H9 (cell line): ENCODE measurements at regions not wholly inside any gene's neighbourhood (a gene's known extent, or its start where the extent isn't known, plus 50 kb on each side); places are given as distances from the start of the nearest gene placed in this dataset.

Source experiments
- DNase-seq: peaks from one replicate; pipeline ENCODE4 v3.0.0-alpha.2; 2017
- H2AFZ ChIP-seq: one replicate; pipeline ENCODE4 v1.6.1; 2013; ENCODE audit warnings: mild to moderate bottlenecking, low read length, control low read depth, moderate library complexity
- H2AK5ac ChIP-seq: 2 replicates; pipeline ENCODE4 v1.6.1; 2013; ENCODE audit warnings: low read length, control low read depth, mixed read lengths; ENCODE audit not compliant: insufficient read length
- H2BK120ac ChIP-seq: one replicate; pipeline ENCODE4 v1.6.1; 2013; ENCODE audit warnings: low read depth, mild to moderate bottlenecking, low read length, control low read depth, inconsistent platforms; ENCODE audit not compliant: poor library complexity, severe bottlenecking
- H2BK12ac ChIP-seq: 2 replicates; pipeline ENCODE4 v1.6.1; 2013; ENCODE audit warnings: low read length, control low read depth, mixed read lengths, low read depth; ENCODE audit not compliant: insufficient read length
- H2BK15ac ChIP-seq: 2 replicates; pipeline ENCODE4 v1.6.1; 2013; ENCODE audit warnings: low read depth, low read length, control low read depth
- H2BK20ac ChIP-seq: one replicate; pipeline ENCODE4 v1.6.1; 2013; ENCODE audit warnings: low read depth, mild to moderate bottlenecking, low read length, control low read depth, inconsistent platforms; ENCODE audit not compliant: poor library complexity, severe bottlenecking
- H2BK5ac ChIP-seq: 2 replicates; pipeline ENCODE4 v1.6.1; 2013; ENCODE audit warnings: low read length, control low read depth, mixed read lengths; ENCODE audit not compliant: insufficient read length
- H3K14ac ChIP-seq: 2 replicates; pipeline ENCODE4 v1.6.1; 2013; ENCODE audit warnings: low read length, control low read depth; ENCODE audit not compliant: insufficient read depth
- H3K18ac ChIP-seq: 2 replicates; pipeline ENCODE4 v1.6.1; 2013; ENCODE audit warnings: low read depth, mild to moderate bottlenecking, mixed read lengths, low read length, control low read depth; ENCODE audit not compliant: insufficient read length
- H3K23ac ChIP-seq: 2 replicates; pipeline ENCODE4 v1.6.1; 2013; ENCODE audit warnings: low read length, control low read depth, mixed read lengths, low read depth; ENCODE audit not compliant: insufficient read length
- H3K23me2 ChIP-seq: 2 replicates; pipeline ENCODE4 v1.6.1; 2013; ENCODE audit warnings: low read depth, mild to moderate bottlenecking, mixed read lengths, low read length, control low read depth; ENCODE audit not compliant: insufficient read length, poor library complexity, severe bottlenecking
- H3K27ac ChIP-seq: 2 replicates; pipeline ENCODE4 v1.5.1; 2013; ENCODE audit warnings: low read length, control low read depth, mixed read lengths, low read depth; ENCODE audit not compliant: insufficient read length
- H3K27me3 ChIP-seq: 2 replicates; pipeline ENCODE4 v1.6.1; 2013; ENCODE audit warnings: low read length, control low read depth, inconsistent platforms; ENCODE audit not compliant: insufficient read depth
- H3K4ac ChIP-seq: 2 replicates; pipeline ENCODE4 v1.6.1; 2013; ENCODE audit warnings: low read depth, mild to moderate bottlenecking, control low read depth, inconsistent platforms, low read length, moderate library complexity
- H3K4me1 ChIP-seq: 2 replicates; pipeline ENCODE4 v1.6.1; 2013; ENCODE audit warnings: low read length, control low read depth, inconsistent platforms; ENCODE audit not compliant: insufficient read depth
- H3K4me2 ChIP-seq: 2 replicates; pipeline ENCODE4 v1.6.1; 2013; ENCODE audit warnings: low read length, control low read depth, mixed read lengths; ENCODE audit not compliant: insufficient read length, insufficient read depth
- H3K56ac ChIP-seq: 2 replicates; pipeline ENCODE4 v1.6.1; 2013; ENCODE audit warnings: low read depth, mild to moderate bottlenecking, mixed read lengths, low read length, control low read depth; ENCODE audit not compliant: insufficient read length
- H3K79me1 ChIP-seq: 2 replicates; pipeline ENCODE4 v1.6.1; 2013; ENCODE audit warnings: low read depth, mild to moderate bottlenecking, moderate library complexity, low read length, control low read depth, inconsistent platforms; ENCODE audit not compliant: insufficient read depth, poor library complexity, severe bottlenecking
- H3K79me2 ChIP-seq: 2 replicates; pipeline ENCODE4 v1.6.1; 2013; ENCODE audit warnings: low read length, control low read depth, inconsistent platforms; ENCODE audit not compliant: insufficient read depth
- H3K9ac ChIP-seq: 2 replicates; pipeline ENCODE4 v1.6.1; 2013; ENCODE audit warnings: low read length, control low read depth, mixed read lengths; ENCODE audit not compliant: insufficient read length; ENCODE audit errors: extremely low read depth
- H3K9me3 ChIP-seq: one replicate; pipeline ENCODE4 v1.6.1; 2013; ENCODE audit warnings: low read depth, low read length, inconsistent platforms; ENCODE audit not compliant: control insufficient read depth
- H3T11ph ChIP-seq: one replicate; pipeline ENCODE4 v1.6.1; 2013; ENCODE audit warnings: mild to moderate bottlenecking, low read length, control low read depth, inconsistent platforms
- H4K20me1 ChIP-seq: one replicate; pipeline ENCODE4 v1.6.1; 2013; ENCODE audit not compliant: control insufficient read depth, insufficient read length, insufficient read depth
- H4K5ac ChIP-seq: 2 replicates; pipeline ENCODE4 v1.6.1; 2013; ENCODE audit warnings: low read depth, mild to moderate bottlenecking, mixed read lengths, low read length, control low read depth; ENCODE audit not compliant: insufficient read length
- H4K8ac ChIP-seq: replicated peaks from 2 replicates; pipeline ENCODE4 v1.6.1; 2013; ENCODE audit warnings: low read length, control low read depth, mixed read lengths, low read depth; ENCODE audit not compliant: insufficient read length
- H4K91ac ChIP-seq: 2 replicates; pipeline ENCODE4 v1.6.1; 2013; ENCODE audit warnings: low read depth, mild to moderate bottlenecking, moderate library complexity, mixed read lengths, low read length, control low read depth; ENCODE audit not compliant: insufficient read length
- H3K27ac Mint-ChIP-seq, 3 experiments: 2 replicates in 2 of 3; 3 replicates in 1 of 3; pipeline ENCODE4 v1.8.0; 2020 to 2021; ENCODE audit warnings: mixed read lengths in 3 of 3, mild to moderate bottlenecking in 1 of 3, moderate library complexity in 1 of 3
- H3K27me3 Mint-ChIP-seq: 2 replicates; pipeline ENCODE4 v1.8.0; 2021; ENCODE audit warnings: low read depth, mild to moderate bottlenecking, moderate library complexity, mixed read lengths
- H3K36me3 Mint-ChIP-seq, 3 experiments: 2 replicates in 2 of 3; 3 replicates in 1 of 3; pipeline ENCODE4 v1.8.0; 2020 to 2021; ENCODE audit warnings: low read depth in 3 of 3, mixed read lengths in 3 of 3; ENCODE audit not compliant: insufficient read depth in 1 of 3
- H3K4me1 Mint-ChIP-seq, 2 experiments: 2 replicates each; pipeline ENCODE4 v1.8.0; 2020; ENCODE audit warnings: mixed read lengths in 2 of 2
- H3K4me3 Mint-ChIP-seq, 2 experiments: 2 replicates in 1 of 2; 3 replicates in 1 of 2; pipeline ENCODE4 v1.8.0; 2020 to 2021; ENCODE audit warnings: mild to moderate bottlenecking in 2 of 2, mixed read lengths in 2 of 2, moderate library complexity in 1 of 2
- H3K9me3 Mint-ChIP-seq, 2 experiments: 2 replicates in 1 of 2; 3 replicates in 1 of 2; pipeline ENCODE4 v1.8.0; 2020; ENCODE audit warnings: mild to moderate bottlenecking in 2 of 2, mixed read lengths in 2 of 2, moderate library complexity in 1 of 2
- CTCF ChIP-seq: fragments of 200-600 bp; sonication (generic); conservative IDR thresholded peaks from 3 replicates; pipeline ENCODE4 v1.8.0; 2021; ENCODE audit warnings: antibody characterized with exemption, mild to moderate bottlenecking
- WGBS: extraction: QIAGEN DNeasy Blood & Tissue Kit; methylation state at CpG from one replicate; pipeline ENCODE4 v1.1.7; 2013; ENCODE audit warnings: missing lambda C conversion rate, low lambda C conversion rate, mixed read lengths; ENCODE audit not compliant: insufficient read length; ENCODE audit errors: extremely low coverage; 5-methylcytosine and 5-hydroxymethylcytosine counted together

GRCh38 chr3:135348690-135349089 lies 553.6 kb downstream of the EPHB1 start:
- no peak overlapping the region for H2BK20ac ChIP-seq
- H3K56ac ChIP-seq = no peak overlapping the region
- no peaks in the 10 kb centered on the region for H4K20me1 ChIP-seq
- Mint-ChIP-seq H3K9me3 (peaks cover 0 to under 1% of the 10 kb centered on the region in 2 experiments; a peak in 1 of 5 replicates), H3K4me1 (peaks cover 6 to 13% of the 10 kb centered on the region in 2 experiments), H3K27ac (no peak overlapping the region), H3K27me3 (peaks cover 9% of the 10 kb centered on the region; the same call in 1 of the 2 replicates), H3K36me3 (no peaks in the 10 kb centered on the region; a peak in 1 of 7 replicates), H3K4me3 (no peak overlapping the region)
- H4K91ac ChIP-seq = no peak overlapping the region
- no peak overlapping the region for H2AK5ac ChIP-seq
- no peak for TF ChIP-seq CTCF
- no peak overlapping the region for H3T11ph ChIP-seq
- H3K27ac ChIP-seq = no peak overlapping the region
- no peaks in the 10 kb centered on the region; the same call in 1 of the 2 replicates for H3K4me1 ChIP-seq
- no peak overlapping the region for H2BK5ac ChIP-seq
- no peak overlapping the region for H3K18ac ChIP-seq
- no peaks in the 10 kb centered on the region for H3K27me3 ChIP-seq
- H2BK12ac ChIP-seq = no peak overlapping the region
- no peak overlapping the region for H2BK120ac ChIP-seq
- no peaks in the 10 kb centered on the region for H3K79me2 ChIP-seq
- H3K23me2 ChIP-seq = no peaks in the 10 kb centered on the region
- H3K4me2 ChIP-seq = no peak overlapping the region
- no peak overlapping the region for H3K9ac ChIP-seq
- no peak overlapping the region for H3K14ac ChIP-seq
- H3K4ac ChIP-seq = no peak overlapping the region
- H4K5ac ChIP-seq = no peak overlapping the region
- H3K9me3 ChIP-seq = no peaks in the 10 kb centered on the region
- H3K23ac ChIP-seq = no peak overlapping the region
- H4K8ac ChIP-seq = no peak overlapping the region
- no peak overlapping the region for H2AFZ ChIP-seq
- no CpG with 5 or more reads among the region's 1 CpG for WGBS
- H3K79me1 ChIP-seq = no peaks in the 10 kb centered on the region
- H2BK15ac ChIP-seq = no peak overlapping the region
- no peak for DNase-seq
